ENCODE measurements at regions not wholly inside any gene's neighbourhood (a gene's known extent, or its start where the extent isn't known, plus 50 kb on each side); places are given as distances from the start of the nearest gene placed in this dataset.

DNA sequence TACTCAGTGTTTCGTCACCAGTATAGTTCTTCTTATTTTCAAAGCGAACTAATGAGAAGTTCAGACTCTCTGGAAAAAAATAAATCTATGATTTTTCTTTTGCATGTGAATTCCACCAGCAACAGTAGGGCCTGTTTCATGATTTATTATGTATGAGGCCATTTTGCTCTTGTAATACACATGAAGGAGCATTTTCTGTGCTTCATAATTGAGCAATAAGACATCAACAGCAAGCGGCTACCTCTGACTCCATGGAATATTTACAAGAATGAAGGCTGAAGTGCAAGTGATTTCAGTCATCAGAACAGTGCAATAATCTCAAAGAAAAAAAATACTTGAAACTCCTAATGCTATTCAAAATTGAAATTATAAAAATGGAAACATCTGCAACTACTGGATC lies 282.9 kb upstream of the EDIL3 start:
- no peak for TF ChIP-seq POLR2A (IDR thresholded peaks at IDR 0.05; ENCODE audit: control extremely low read depth in 1 of 2, low read depth in 2 of 2, low read length in 2 of 2)
- no peak for TF ChIP-seq PHF8 (conservative IDR thresholded peaks at IDR 0.05; ENCODE audit: low read depth, low read length)
- TF ChIP-seq, protein P1, sequence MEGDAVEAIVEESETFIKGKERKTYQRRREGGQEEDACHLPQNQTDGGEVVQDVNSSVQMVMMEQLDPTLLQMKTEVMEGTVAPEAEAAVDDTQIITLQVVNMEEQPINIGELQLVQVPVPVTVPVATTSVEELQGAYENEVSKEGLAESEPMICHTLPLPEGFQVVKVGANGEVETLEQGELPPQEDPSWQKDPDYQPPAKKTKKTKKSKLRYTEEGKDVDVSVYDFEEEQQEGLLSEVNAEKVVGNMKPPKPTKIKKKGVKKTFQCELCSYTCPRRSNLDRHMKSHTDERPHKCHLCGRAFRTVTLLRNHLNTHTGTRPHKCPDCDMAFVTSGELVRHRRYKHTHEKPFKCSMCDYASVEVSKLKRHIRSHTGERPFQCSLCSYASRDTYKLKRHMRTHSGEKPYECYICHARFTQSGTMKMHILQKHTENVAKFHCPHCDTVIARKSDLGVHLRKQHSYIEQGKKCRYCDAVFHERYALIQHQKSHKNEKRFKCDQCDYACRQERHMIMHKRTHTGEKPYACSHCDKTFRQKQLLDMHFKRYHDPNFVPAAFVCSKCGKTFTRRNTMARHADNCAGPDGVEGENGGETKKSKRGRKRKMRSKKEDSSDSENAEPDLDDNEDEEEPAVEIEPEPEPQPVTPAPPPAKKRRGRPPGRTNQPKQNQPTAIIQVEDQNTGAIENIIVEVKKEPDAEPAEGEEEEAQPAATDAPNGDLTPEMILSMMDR (IDR thresholded peaks at IDR 0.05; ENCODE audit: control extremely low read depth in 1 of 3, insufficient read depth in 1 of 3, low read depth in 1 of 3, low read length in 3 of 3): no peak
- no peak for TF ChIP-seq POLR2AphosphoS5 (IDR thresholded peaks at IDR 0.05; ENCODE audit: low read depth, low read length)
- TF ChIP-seq GABPA (IDR thresholded peaks at IDR 0.05; ENCODE audit: borderline replicate concordance, insufficient read depth, low read length): no peak
- TF ChIP-seq TAF1 (IDR thresholded peaks at IDR 0.05; ENCODE audit: low read depth, low read length): no peak
- TF ChIP-seq JUND (IDR thresholded peaks at IDR 0.05; ENCODE audit: low read length): no peak
- TF ChIP-seq YY1 (IDR thresholded peaks at IDR 0.05; ENCODE audit: low read depth, low read length): no peak
- no peak for TF ChIP-seq SRF (IDR thresholded peaks at IDR 0.05; ENCODE audit: low read depth, low read length)
- no peak for TF ChIP-seq CREB1 (IDR thresholded peaks at IDR 0.05)
- TF ChIP-seq RFX5 (IDR thresholded peaks at IDR 0.05; ENCODE audit: borderline replicate concordance, low read depth, low read length): no peak
- no peak for TF ChIP-seq SIN3A (conservative IDR thresholded peaks at IDR 0.05 in 1 of 2, IDR thresholded peaks at IDR 0.05 in 1 of 2; ENCODE audit: low read depth in 1 of 2, low read length in 2 of 2)

Measured in H1 (cell line).